ENCODE measurements at regions not wholly inside any gene's neighbourhood (a gene's known extent, or its start where the extent isn't known, plus 50 kb on each side); places are given as distances from the start of the nearest gene placed in this dataset.

DNA sequence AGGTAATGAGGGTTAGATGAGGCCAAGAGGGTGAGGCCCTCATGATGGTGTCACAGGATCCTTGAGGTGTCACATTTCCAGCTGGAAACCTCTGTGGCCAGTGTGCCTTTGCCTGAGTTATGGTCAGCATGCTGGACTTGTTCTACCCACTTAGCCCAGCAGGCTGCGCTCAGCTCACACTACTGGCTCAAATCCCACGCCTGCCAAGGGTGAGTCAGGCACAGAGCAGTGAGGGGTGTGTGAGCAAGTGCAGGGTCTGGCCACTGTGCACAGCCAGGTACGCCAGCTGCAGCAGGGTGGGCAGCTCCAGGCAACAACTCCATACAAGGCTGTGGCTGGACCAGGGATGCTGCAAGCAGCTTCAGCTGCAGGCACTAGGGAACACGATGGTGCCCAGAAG, 616.6 kb upstream of the FSHR start:
- TF ChIP-seq SIN3A (IDR thresholded peaks at IDR 0.05; ENCODE audit: borderline replicate concordance, low read depth, low read length), result no peak
- no peak for TF ChIP-seq ELF1 (IDR thresholded peaks at IDR 0.05)
- no peak for TF ChIP-seq EZH2phosphoT487 (IDR thresholded peaks at IDR 0.05; ENCODE audit: borderline replicate concordance, low read depth)
- TF ChIP-seq EP300 (IDR thresholded peaks at IDR 0.05; ENCODE audit: borderline replicate concordance in 1 of 2, low read depth in 1 of 2, low read length in 1 of 2), result no peak
- TF ChIP-seq YY1 (IDR thresholded peaks at IDR 0.05; ENCODE audit: low read depth), result no peak
- no peak for TF ChIP-seq FOSL2 (IDR thresholded peaks at IDR 0.05; ENCODE audit: borderline replicate concordance, low read depth)
- TF ChIP-seq POLR2AphosphoS5 (IDR thresholded peaks at IDR 0.05; ENCODE audit: low read depth, low read length), result no peak
- TF ChIP-seq, protein P1, sequence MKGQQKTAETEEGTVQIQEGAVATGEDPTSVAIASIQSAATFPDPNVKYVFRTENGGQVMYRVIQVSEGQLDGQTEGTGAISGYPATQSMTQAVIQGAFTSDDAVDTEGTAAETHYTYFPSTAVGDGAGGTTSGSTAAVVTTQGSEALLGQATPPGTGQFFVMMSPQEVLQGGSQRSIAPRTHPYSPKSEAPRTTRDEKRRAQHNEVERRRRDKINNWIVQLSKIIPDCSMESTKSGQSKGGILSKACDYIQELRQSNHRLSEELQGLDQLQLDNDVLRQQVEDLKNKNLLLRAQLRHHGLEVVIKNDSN (IDR thresholded peaks at IDR 0.05; ENCODE audit: borderline replicate concordance, low read depth), result no peak

All from SK-N-SH (cell line).